Epidermal melanocyte (primary cell): ENCODE measurements at regions not wholly inside any gene's neighbourhood (a gene's known extent, or its start where the extent isn't known, plus 50 kb on each side); places are given as distances from the start of the nearest gene placed in this dataset.
"Not testable (repeated sequence)": the region's sequence is repeated elsewhere in the genome, so short reads cannot be mapped to it uniquely, and the experiment has no call there.

Experiments used
- DNase-seq: peaks from one replicate; pipeline ENCODE4 v3.0.0; 2011; ENCODE audit warnings: low spot score; ENCODE audit not compliant: insufficient read length

- not testable (repeated sequence) for DNase-seq
Observed at GRCh38 chr15:85196697-85197096, 183.7 kb upstream of the AKAP13 start.

- not testable (repeated sequence) for DNase-seq
Observed at GRCh38 chr15:85197582-85197981, 182.8 kb upstream of the AKAP13 start.

GRCh38 chr15:85198432-85198831, 182.0 kb upstream of the AKAP13 start:
- DNase-seq = not testable (repeated sequence)

GRCh38 chr15:85200215-85200614, 180.2 kb upstream of the AKAP13 start:
- DNase-seq = not testable (repeated sequence)

- DNase-seq = not testable (repeated sequence)
Observed at GRCh38 chr15:85201118-85201793, 179.1 kb upstream of the AKAP13 start.

- not testable (repeated sequence) for DNase-seq
Observed at GRCh38 chr15:85204481-85204880, 175.9 kb upstream of the AKAP13 start.

GRCh38 chr15:85233791-85234325, 146.5 kb upstream of the AKAP13 start:
- DNase-seq = not testable (repeated sequence)

GRCh38 chr15:85234450-85235196, 145.8 kb upstream of the AKAP13 start:
- not testable (repeated sequence) for DNase-seq

- DNase-seq = not testable (repeated sequence)
Observed at GRCh38 chr15:85244056-85244455, 136.3 kb upstream of the AKAP13 start.

GRCh38 chr15:85250938-85251542, 129.4 kb upstream of the AKAP13 start:
- DNase-seq = not testable (repeated sequence)

- not testable (repeated sequence) for DNase-seq
Observed at GRCh38 chr15:85253196-85253915, 127.0 kb upstream of the AKAP13 start.

GRCh38 chr15:85254961-85255360, 125.4 kb upstream of the AKAP13 start:
- not testable (repeated sequence) for DNase-seq

- not testable (repeated sequence) for DNase-seq
Observed at GRCh38 chr15:85255502-85255901, 124.9 kb upstream of the AKAP13 start.

GRCh38 chr15:85256009-85256997, 124.1 kb upstream of the AKAP13 start:
- DNase-seq = not testable (repeated sequence)

- DNase-seq = not testable (repeated sequence)
Observed at GRCh38 chr15:85258062-85258445, 122.3 kb upstream of the AKAP13 start.

GRCh38 chr15:85258559-85259209, 121.7 kb upstream of the AKAP13 start:
- not testable (repeated sequence) for DNase-seq

GRCh38 chr15:85260526-85260925, 119.9 kb upstream of the AKAP13 start:
- not testable (repeated sequence) for DNase-seq

- not testable (repeated sequence) for DNase-seq
Observed at GRCh38 chr15:85262461-85263055, 117.8 kb upstream of the AKAP13 start.

- not testable (repeated sequence) for DNase-seq
Observed at GRCh38 chr15:85263842-85264440, 116.5 kb upstream of the AKAP13 start.
